HL-60 (cell line): ENCODE measurements at regions not wholly inside any gene's neighbourhood (a gene's known extent, or its start where the extent isn't known, plus 50 kb on each side); places are given as distances from the start of the nearest gene placed in this dataset.

Experiments
- DNase-seq, 2 experiments: peaks; one replicate each; pipeline ENCODE4 v3.0.0-alpha.2; 2010 to 2020; ENCODE audit warnings: low read depth in 1 of 2, low spot score in 1 of 2
- H3K27ac ChIP-seq: fragments of 250-450 bp; sonication (Bioruptor Pico); replicated peaks from 2 replicates; pipeline ENCODE4 v1.5.1; 2020; ENCODE audit warnings: mild to moderate bottlenecking, moderate library complexity
- H3K27me3 ChIP-seq: fragments of 250-450 bp; sonication (Bioruptor Pico); 2 replicates; pipeline ENCODE4 v1.5.1; 2021; ENCODE audit warnings: mild to moderate bottlenecking, moderate library complexity; ENCODE audit not compliant: insufficient read depth, poor library complexity, severe bottlenecking
- H3K4me3 ChIP-seq: replicated peaks from 2 replicates; pipeline ENCODE4 v1.5.1; 2011; ENCODE audit warnings: mild to moderate bottlenecking, control low read depth, low read length; ENCODE audit not compliant: insufficient read depth
- GABPA ChIP-seq: IDR thresholded peaks from 2 replicates; pipeline ENCODE4 v1.6.1; 2012; ENCODE audit warnings: low read depth
- POLR2AphosphoS5 ChIP-seq: IDR thresholded peaks from 2 replicates; pipeline ENCODE4 v1.6.1; 2012; ENCODE audit warnings: low read depth
- SPI1 ChIP-seq: IDR thresholded peaks from 2 replicates; pipeline ENCODE4 v1.6.1; 2012; ENCODE audit warnings: low read depth, mild to moderate bottlenecking, borderline replicate concordance
- TF ChIP-seq, protein P1 (sequence below): IDR thresholded peaks from one replicate; pipeline ENCODE4 v1.5.1; 2011; ENCODE audit warnings: low read length, control low read depth, inconsistent platforms; ENCODE audit not compliant: insufficient read depth
- TF ChIP-seq, protein P2 (sequence below): IDR thresholded peaks from 2 replicates; pipeline ENCODE4 v1.6.1; 2012; ENCODE audit warnings: low read depth; ENCODE audit not compliant: insufficient replicate concordance

GRCh38 chr11:116258821-116259220 is 514.0 kb downstream of the BUD13 start:
- TF ChIP-seq, protein P1, sequence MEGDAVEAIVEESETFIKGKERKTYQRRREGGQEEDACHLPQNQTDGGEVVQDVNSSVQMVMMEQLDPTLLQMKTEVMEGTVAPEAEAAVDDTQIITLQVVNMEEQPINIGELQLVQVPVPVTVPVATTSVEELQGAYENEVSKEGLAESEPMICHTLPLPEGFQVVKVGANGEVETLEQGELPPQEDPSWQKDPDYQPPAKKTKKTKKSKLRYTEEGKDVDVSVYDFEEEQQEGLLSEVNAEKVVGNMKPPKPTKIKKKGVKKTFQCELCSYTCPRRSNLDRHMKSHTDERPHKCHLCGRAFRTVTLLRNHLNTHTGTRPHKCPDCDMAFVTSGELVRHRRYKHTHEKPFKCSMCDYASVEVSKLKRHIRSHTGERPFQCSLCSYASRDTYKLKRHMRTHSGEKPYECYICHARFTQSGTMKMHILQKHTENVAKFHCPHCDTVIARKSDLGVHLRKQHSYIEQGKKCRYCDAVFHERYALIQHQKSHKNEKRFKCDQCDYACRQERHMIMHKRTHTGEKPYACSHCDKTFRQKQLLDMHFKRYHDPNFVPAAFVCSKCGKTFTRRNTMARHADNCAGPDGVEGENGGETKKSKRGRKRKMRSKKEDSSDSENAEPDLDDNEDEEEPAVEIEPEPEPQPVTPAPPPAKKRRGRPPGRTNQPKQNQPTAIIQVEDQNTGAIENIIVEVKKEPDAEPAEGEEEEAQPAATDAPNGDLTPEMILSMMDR: no peak
- no peak for DNase-seq
- H3K27me3 ChIP-seq: no peaks in the 10 kb centered on the region
- no peak overlapping the region for H3K4me3 ChIP-seq
- no peak overlapping the region for H3K27ac ChIP-seq

DNA sequence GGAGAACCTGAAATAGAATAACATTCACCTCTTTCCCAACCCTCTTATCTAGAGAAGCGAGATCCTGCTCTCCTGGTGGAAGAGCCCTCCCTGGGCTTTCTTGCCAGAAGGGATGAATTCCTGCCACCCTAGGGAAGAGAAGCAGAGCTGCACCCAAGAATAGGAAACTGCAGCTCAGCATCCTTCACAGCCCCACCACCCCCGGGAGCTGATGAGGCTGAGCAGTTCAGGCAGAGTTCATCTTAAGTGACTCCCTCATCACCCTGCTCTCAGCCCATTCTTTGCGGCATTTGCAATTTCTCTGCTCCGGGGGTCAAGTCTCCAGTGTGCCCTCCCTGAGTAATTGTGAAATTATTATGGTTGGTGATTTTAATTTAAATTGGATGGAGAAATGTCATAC is 514.9 kb downstream of the BUD13 start:
- Histone ChIP-seq H3K27me3 (no peaks in the 10 kb centered on the region), H3K4me3 (no peak overlapping the region), H3K27ac (no peak overlapping the region)
- DNase-seq: no peak
- TF ChIP-seq POLR2AphosphoS5: no peak
- no peak for TF ChIP-seq SPI1
- no peak for TF ChIP-seq GABPA
- TF ChIP-seq, protein P1: no peak
- TF ChIP-seq, protein P2, sequence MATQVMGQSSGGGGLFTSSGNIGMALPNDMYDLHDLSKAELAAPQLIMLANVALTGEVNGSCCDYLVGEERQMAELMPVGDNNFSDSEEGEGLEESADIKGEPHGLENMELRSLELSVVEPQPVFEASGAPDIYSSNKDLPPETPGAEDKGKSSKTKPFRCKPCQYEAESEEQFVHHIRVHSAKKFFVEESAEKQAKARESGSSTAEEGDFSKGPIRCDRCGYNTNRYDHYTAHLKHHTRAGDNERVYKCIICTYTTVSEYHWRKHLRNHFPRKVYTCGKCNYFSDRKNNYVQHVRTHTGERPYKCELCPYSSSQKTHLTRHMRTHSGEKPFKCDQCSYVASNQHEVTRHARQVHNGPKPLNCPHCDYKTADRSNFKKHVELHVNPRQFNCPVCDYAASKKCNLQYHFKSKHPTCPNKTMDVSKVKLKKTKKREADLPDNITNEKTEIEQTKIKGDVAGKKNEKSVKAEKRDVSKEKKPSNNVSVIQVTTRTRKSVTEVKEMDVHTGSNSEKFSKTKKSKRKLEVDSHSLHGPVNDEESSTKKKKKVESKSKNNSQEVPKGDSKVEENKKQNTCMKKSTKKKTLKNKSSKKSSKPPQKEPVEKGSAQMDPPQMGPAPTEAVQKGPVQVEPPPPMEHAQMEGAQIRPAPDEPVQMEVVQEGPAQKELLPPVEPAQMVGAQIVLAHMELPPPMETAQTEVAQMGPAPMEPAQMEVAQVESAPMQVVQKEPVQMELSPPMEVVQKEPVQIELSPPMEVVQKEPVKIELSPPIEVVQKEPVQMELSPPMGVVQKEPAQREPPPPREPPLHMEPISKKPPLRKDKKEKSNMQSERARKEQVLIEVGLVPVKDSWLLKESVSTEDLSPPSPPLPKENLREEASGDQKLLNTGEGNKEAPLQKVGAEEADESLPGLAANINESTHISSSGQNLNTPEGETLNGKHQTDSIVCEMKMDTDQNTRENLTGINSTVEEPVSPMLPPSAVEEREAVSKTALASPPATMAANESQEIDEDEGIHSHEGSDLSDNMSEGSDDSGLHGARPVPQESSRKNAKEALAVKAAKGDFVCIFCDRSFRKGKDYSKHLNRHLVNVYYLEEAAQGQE: no peak

- Histone ChIP-seq H3K27ac (no peak overlapping the region), H3K27me3 (no peaks in the 10 kb centered on the region), H3K4me3 (no peak overlapping the region)
- TF ChIP-seq, protein P1: no peak
- TF ChIP-seq POLR2AphosphoS5 (no peak), SPI1 (no peak), GABPA (no peak)
- TF ChIP-seq, protein P2: no peak
- no peak for DNase-seq
Measured at GRCh38 chr11:116257092-116257491, 515.7 kb downstream of the BUD13 start.

DNA sequence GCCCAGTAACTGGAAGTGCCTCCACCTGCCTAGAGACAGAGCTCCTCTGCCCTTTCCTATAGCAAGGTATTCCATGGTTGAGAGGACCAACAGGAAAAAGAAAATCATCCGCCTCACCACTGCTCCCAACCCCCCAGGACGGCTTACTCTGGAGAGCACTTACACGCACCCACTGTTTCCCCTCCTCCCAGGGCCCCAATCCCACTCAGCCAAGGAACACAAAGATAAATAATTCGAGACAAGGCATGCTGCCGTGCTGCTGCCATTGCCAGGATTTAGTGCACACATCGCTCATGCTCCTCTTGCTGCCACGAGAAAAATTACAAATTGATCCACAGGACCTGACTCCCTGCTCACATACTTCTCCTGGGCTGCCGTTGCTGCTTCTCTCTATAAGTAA is 516.6 kb downstream of the BUD13 start:
- Histone ChIP-seq H3K27me3 (no peaks in the 10 kb centered on the region), H3K4me3 (no peak overlapping the region), H3K27ac (no peak overlapping the region)
- TF ChIP-seq SPI1: no peak
- TF ChIP-seq, protein P1: no peak
- DNase-seq: no peak
